AG09319 (cell line): ENCODE measurements at regions not wholly inside any gene's neighbourhood (a gene's known extent, or its start where the extent isn't known, plus 50 kb on each side); places are given as distances from the start of the nearest gene placed in this dataset.

Experiments used
- DNase-seq: peaks from one replicate; pipeline ENCODE4 v3.0.0-alpha.2; 2010; ENCODE audit warnings: low read depth; ENCODE audit errors: extremely low read depth
- TF ChIP-seq, protein P1 (sequence below): IDR thresholded peaks from 2 replicates; pipeline ENCODE4 v1.5.1; 2011; ENCODE audit warnings: low read depth, mild to moderate bottlenecking, inconsistent platforms, low read length, moderate library complexity

DNA sequence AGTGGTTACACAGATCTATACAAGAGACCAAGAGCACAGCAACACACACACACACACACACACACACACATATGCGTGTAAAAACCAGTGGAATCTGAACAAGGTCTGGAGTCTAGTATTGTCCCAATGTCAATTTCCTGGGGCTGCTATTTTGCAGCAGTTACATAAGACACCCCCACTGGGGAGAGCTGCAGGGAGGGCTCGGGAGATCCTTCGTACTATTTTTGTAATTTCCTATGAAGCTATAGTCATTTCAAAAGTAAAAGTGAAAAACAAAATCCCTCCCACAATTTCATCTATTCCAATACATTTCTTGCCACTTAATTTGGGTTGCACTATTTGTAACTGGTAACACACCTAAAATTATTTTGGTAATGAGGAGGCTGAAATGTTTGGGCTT lies 68.5 kb downstream of the C16orf95 start:
- DNase-seq = no peak
- TF ChIP-seq, protein P1, sequence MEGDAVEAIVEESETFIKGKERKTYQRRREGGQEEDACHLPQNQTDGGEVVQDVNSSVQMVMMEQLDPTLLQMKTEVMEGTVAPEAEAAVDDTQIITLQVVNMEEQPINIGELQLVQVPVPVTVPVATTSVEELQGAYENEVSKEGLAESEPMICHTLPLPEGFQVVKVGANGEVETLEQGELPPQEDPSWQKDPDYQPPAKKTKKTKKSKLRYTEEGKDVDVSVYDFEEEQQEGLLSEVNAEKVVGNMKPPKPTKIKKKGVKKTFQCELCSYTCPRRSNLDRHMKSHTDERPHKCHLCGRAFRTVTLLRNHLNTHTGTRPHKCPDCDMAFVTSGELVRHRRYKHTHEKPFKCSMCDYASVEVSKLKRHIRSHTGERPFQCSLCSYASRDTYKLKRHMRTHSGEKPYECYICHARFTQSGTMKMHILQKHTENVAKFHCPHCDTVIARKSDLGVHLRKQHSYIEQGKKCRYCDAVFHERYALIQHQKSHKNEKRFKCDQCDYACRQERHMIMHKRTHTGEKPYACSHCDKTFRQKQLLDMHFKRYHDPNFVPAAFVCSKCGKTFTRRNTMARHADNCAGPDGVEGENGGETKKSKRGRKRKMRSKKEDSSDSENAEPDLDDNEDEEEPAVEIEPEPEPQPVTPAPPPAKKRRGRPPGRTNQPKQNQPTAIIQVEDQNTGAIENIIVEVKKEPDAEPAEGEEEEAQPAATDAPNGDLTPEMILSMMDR = no peak

DNA sequence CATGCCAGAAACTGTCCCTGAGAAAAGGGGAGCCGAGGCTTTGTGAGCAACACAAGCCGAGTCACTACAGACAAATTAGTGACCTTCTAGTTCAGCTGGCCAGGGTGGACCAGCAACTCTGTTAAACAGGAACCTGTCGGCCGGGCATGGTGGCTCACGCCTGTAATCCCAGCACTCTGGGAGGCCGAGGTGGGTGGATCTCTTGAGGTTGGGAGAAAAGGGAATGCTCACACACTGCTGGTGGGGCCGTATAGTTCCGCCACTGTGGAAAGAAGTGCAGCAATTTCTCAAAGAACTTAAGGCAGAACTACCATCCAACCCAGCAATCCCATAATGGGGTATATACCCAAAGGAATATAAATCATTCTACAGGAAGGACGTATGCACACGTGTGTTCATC lies 67.8 kb downstream of the C16orf95 start:
- TF ChIP-seq, protein P1 = no peak
- DNase-seq = no peak

DNA sequence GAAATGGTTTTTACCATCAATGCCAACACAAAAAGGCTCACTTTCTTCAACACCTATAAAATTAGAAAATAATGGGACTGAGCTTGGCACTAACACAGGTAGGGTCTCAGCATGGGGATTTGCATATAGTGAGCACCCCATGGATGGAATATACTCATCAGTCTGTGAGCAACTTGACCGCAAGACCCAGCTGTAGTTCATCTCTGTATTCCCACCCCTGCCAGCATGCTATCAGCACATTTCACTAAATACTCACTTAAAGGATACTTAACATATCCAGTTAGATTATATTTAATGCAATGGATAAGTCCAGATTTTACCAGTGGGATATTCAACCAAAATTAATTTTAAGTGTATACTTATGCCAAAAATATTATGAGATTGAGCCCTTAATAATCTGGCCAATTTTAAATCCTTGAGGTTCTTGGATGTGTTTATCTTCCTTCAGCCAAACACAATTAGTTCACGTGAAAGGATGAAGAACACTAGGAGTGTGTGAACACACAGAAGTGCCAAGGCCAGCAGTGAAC lies 66.7 kb downstream of the C16orf95 start:
- DNase-seq = no peak
- TF ChIP-seq, protein P1 = no peak

DNA sequence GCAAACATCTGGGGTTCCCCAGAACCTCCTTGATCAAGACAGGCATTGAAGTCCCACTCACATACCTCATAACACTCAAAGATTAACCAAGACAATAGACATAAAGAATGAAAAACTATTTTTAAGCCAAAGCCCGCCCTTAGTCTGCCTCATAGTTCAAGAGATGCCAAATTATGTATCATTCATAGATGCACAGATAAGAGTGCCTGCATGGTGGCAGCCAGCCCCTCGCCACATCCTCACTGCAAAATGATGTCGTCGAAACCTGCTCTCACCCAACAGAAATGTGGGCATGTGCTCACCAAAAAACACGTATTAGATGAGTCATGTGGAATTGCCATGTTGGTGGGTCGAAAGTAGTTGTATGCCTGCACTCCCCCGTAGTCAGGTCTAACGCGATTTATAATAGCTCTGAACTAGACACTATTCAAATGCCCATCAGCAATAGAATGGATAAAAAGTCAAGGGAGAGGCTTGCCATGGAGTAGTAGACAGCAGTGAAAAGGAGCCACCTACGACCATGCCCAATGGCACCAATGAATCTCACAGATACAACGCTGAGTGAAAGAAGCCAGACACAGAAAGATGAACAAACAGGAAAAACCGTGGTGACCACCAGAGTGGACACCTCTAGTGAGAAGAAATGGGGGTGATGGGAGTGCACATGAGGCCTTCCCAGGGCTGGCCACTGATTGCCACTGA lies 64.8 kb downstream of the C16orf95 start:
- no peak for DNase-seq
- TF ChIP-seq, protein P1 = no peak
